Osteocyte (in vitro differentiated cells): ENCODE measurements at regions not wholly inside any gene's neighbourhood (a gene's known extent, or its start where the extent isn't known, plus 50 kb on each side); places are given as distances from the start of the nearest gene placed in this dataset.
A peak's percentile ranks its signal among the peaks of the same experiment; 100 is the strongest.

ENCODE experiments used
- DNase-seq: peaks from one replicate; pipeline ENCODE4 v3.0.0; 2021; ENCODE audit warnings: mixed read lengths; ENCODE audit not compliant: unreplicated experiment; ENCODE audit errors: extremely low spot score
- H3K27ac Mint-ChIP-seq: one replicate; pipeline ENCODE4 v1.8.0; 2021; ENCODE audit warnings: mild to moderate bottlenecking, mixed read lengths; ENCODE audit not compliant: unreplicated experiment
- H3K27me3 Mint-ChIP-seq: one replicate; pipeline ENCODE4 v1.8.0; 2021; ENCODE audit warnings: mixed read lengths; ENCODE audit not compliant: unreplicated experiment
- H3K36me3 Mint-ChIP-seq: one replicate; pipeline ENCODE4 v1.8.0; 2021; ENCODE audit warnings: mixed read lengths; ENCODE audit not compliant: unreplicated experiment
- H3K4me1 Mint-ChIP-seq: one replicate; pipeline ENCODE4 v1.8.0; 2021; ENCODE audit warnings: mixed read lengths; ENCODE audit not compliant: unreplicated experiment
- H3K4me3 Mint-ChIP-seq: one replicate; pipeline ENCODE4 v1.8.0; 2021; ENCODE audit warnings: mild to moderate bottlenecking, moderate library complexity, mixed read lengths; ENCODE audit not compliant: unreplicated experiment
- H3K9me3 Mint-ChIP-seq: one replicate; pipeline ENCODE4 v1.8.0; 2021; ENCODE audit warnings: mixed read lengths; ENCODE audit not compliant: unreplicated experiment
- CTCF ChIP-seq: fragments of 200-600 bp; sonication (generic); IDR thresholded peaks from 2 replicates; pipeline ENCODE4 v1.5.0; 2021; ENCODE audit warnings: antibody characterized with exemption, mild to moderate bottlenecking, moderate library complexity

GRCh38 chr4:123640271-123640670 lies 243.7 kb downstream of the SPRY1 start:
- H3K27ac Mint-ChIP-seq, result no peak overlapping the region
- peaks cover 9% of the 10 kb centered on the region for H3K36me3 Mint-ChIP-seq
- no peaks in the 10 kb centered on the region for H3K4me1 Mint-ChIP-seq
- TF ChIP-seq CTCF, result no peak
- no peak overlapping the region for H3K4me3 Mint-ChIP-seq
- no peaks in the 10 kb centered on the region for H3K27me3 Mint-ChIP-seq
- H3K9me3 Mint-ChIP-seq, result peaks cover 25% of the 10 kb centered on the region
- no peak for DNase-seq

GRCh38 chr4:123640824-123641223 lies 244.2 kb downstream of the SPRY1 start:
- Mint-ChIP-seq H3K27me3 (no peaks in the 10 kb centered on the region), H3K9me3 (peaks cover 23% of the 10 kb centered on the region), H3K4me3 (no peak overlapping the region), H3K36me3 (peaks cover 7% of the 10 kb centered on the region), H3K4me1 (no peaks in the 10 kb centered on the region), H3K27ac (no peak overlapping the region)
- DNase-seq, result no peak
- no peak for TF ChIP-seq CTCF

- H3K36me3 Mint-ChIP-seq, result peaks cover 4% of the 10 kb centered on the region
- H3K4me3 Mint-ChIP-seq, result no peak overlapping the region
- DNase-seq, result no peak
- H3K27me3 Mint-ChIP-seq, result no peaks in the 10 kb centered on the region
- no peak for TF ChIP-seq CTCF
- H3K27ac Mint-ChIP-seq, result no peak overlapping the region
- H3K9me3 Mint-ChIP-seq, result no peaks in the 10 kb centered on the region
- peaks cover 8% of the 10 kb centered on the region for H3K4me1 Mint-ChIP-seq
These were observed 247.1 kb downstream of the SPRY1 start for GRCh38 chr4:123643691-123644090.

GRCh38 chr4:123649250-123649644 lies 252.7 kb downstream of the SPRY1 start:
- peaks cover 4% of the 10 kb centered on the region for H3K36me3 Mint-ChIP-seq
- H3K4me3 Mint-ChIP-seq, result peak overlapping the region; percentile 43
- DNase-seq, result no peak
- peaks cover 63% of the 10 kb centered on the region for H3K4me1 Mint-ChIP-seq
- TF ChIP-seq CTCF, result no peak
- H3K27me3 Mint-ChIP-seq, result no peaks in the 10 kb centered on the region
- H3K27ac Mint-ChIP-seq, result peak overlapping the region; percentile 99
- H3K9me3 Mint-ChIP-seq, result no peaks in the 10 kb centered on the region

GRCh38 chr4:123649645-123650391 lies 253.2 kb downstream of the SPRY1 start:
- Mint-ChIP-seq H3K4me3 (peak overlapping the region; percentile 44), H3K9me3 (no peaks in the 10 kb centered on the region), H3K36me3 (peaks cover 4% of the 10 kb centered on the region), H3K4me1 (peaks cover 67% of the 10 kb centered on the region), H3K27me3 (no peaks in the 10 kb centered on the region), H3K27ac (peak overlapping the region; percentile 99)
- TF ChIP-seq CTCF, result no peak
- peak; percentile 89 for DNase-seq
